ENCODE measurements at regions not wholly inside any gene's neighbourhood (a gene's known extent, or its start where the extent isn't known, plus 50 kb on each side); places are given as distances from the start of the nearest gene placed in this dataset.
A peak's percentile ranks its signal among the peaks of the same experiment; 100 is the strongest.

DNA sequence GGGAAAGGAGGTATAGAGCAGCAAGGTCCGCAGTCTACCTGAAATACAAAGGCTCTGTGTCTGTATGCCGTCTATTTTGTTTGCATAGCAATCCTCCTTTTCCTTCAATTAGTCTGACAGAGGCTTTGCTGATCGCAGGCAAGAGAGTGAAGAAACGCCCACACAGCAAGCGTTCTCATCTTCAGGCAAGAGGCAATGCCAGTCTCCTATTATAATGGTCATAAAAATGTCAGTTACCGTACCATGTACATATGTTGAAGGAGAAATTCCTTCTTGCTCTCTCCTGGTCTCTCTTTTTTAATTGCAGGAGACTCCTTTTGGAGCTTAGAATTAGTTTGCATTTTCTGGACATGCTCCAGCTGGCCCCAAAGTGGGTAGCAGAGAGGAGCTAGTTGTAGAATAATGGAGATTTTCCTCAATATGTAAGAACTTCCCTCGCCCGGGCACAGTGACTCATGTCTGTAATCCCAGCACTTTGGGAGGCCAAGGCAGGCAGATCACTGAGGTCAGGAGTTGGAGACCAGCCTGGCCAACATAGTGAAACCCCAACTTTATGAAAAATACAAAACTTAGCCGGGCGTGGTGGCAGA is 139.5 kb downstream of the PFKFB3 start:
- Histone ChIP-seq H2BK120ac (ENCODE audit: low read depth, low read length) (no peak overlapping the region), H3K79me1 (replicated peaks; ENCODE audit: low read length, poor library complexity, severe bottlenecking) (no peaks in the 10 kb centered on the region), H3K4ac (ENCODE audit: low read depth in 1 of 2, low read length in 2 of 2) (no peak overlapping the region), H3K36me3 (ENCODE audit: control insufficient read depth in 1 of 2, insufficient read depth in 2 of 2, low read depth in 1 of 2, low read length in 2 of 2) (no peaks in the 10 kb centered on the region), H2AK5ac (ENCODE audit: low read length, severe bottlenecking) (no peak overlapping the region), H4K91ac (ENCODE audit: low read length) (no peak overlapping the region), H3K4me2 (ENCODE audit: low read length, poor library complexity, severe bottlenecking) (no peak overlapping the region), H2BK12ac (ENCODE audit: low read length in 2 of 2) (no peak overlapping the region), H2AFZ (ENCODE audit: low read depth, low read length) (no peak overlapping the region), H3K9me3 (ENCODE audit: control insufficient read depth, low read length) (no peaks in the 10 kb centered on the region), H3K27me3 (ENCODE audit: control insufficient read depth in 1 of 2, insufficient read depth in 1 of 2, low read length in 2 of 2) (peaks cover 0 to 5% of the 10 kb centered on the region in 2 experiments), H2BK15ac (ENCODE audit: low read depth, poor library complexity, severe bottlenecking) (no peak overlapping the region), H3K18ac (ENCODE audit: low read depth in 1 of 2, low read length in 2 of 2) (no peak overlapping the region), H3K14ac (ENCODE audit: low read length in 2 of 2) (no peak overlapping the region), H3K27ac (ENCODE audit: low read length, poor library complexity, severe bottlenecking) (no peak overlapping the region), H4K8ac (ENCODE audit: low read length) (no peak overlapping the region), H3K4me1 (ENCODE audit: control insufficient read depth, insufficient read depth, low read depth, low read length) (peaks cover 4% of the 10 kb centered on the region), H3K4me3 (ENCODE audit: insufficient read depth in 1 of 2, low read depth in 1 of 2, low read length in 2 of 2) (no peak overlapping the region), H3K23ac (ENCODE audit: low read length in 2 of 2) (no peak overlapping the region), H2BK5ac (ENCODE audit: low read depth, low read length, poor library complexity, severe bottlenecking) (no peak overlapping the region), H3K9ac (ENCODE audit: low read length) (no peak overlapping the region)
- no peak for DNase-seq
- WGBS: 75% methylated on average over 9 of the region's 10 CpGs

DNA sequence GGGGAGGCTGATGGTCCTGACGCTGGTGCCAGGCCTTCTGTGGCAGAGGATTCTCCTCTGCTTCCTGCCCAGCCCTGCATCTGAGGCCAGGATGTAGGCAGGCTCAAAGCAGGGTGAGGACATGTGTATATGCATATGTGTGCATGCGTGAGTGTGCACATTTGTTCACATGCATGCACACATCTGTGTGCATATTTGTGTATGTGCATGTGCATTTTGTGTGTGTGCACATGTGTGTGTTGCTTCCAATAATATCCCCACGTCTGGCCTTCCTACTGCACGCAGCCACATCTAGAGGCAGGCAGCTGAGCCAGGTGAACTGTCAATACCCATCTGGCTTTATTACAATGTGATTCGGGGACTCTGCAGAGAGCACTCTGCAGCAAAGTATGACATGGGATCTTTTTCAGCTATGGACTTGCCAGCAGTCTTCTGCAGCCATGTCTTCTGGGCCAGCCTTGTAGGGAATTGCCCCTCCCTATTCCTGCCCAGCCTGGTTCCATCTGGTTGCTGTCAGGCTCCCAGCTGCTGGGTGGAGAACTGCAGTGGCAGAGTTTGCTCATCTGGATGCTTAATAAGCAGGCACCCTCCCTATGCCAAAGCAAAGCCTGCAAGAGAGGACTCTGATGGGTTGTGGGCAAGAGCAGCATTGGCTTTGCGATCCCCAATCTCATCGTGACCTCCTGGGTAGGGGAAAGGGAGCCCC is 140.7 kb downstream of the PFKFB3 start:
- no peak overlapping the region for H2BK12ac ChIP-seq (ENCODE audit: low read length in 2 of 2)
- H3K27me3 ChIP-seq (ENCODE audit: control insufficient read depth in 1 of 2, insufficient read depth in 1 of 2, low read length in 2 of 2): peaks cover 0 to 5% of the 10 kb centered on the region in 2 experiments
- 94% methylated on average over 7 of the region's 7 CpGs for WGBS
- no peaks in the 10 kb centered on the region for H3K9me3 ChIP-seq (ENCODE audit: control insufficient read depth, low read length)
- H2BK5ac ChIP-seq (ENCODE audit: low read depth, low read length, poor library complexity, severe bottlenecking): no peak overlapping the region
- H3K23ac ChIP-seq (ENCODE audit: low read length in 2 of 2): no peak overlapping the region
- no peak overlapping the region for H2BK15ac ChIP-seq (ENCODE audit: low read depth, poor library complexity, severe bottlenecking)
- no peak overlapping the region for H3K4ac ChIP-seq (ENCODE audit: low read depth in 1 of 2, low read length in 2 of 2)
- H3K18ac ChIP-seq (ENCODE audit: low read depth in 1 of 2, low read length in 2 of 2): no peak overlapping the region
- no peak overlapping the region for H2AFZ ChIP-seq (ENCODE audit: low read depth, low read length)
- no peak overlapping the region for H3K27ac ChIP-seq (ENCODE audit: low read length, poor library complexity, severe bottlenecking)
- no peaks in the 10 kb centered on the region for H3K36me3 ChIP-seq (ENCODE audit: control insufficient read depth in 1 of 2, insufficient read depth in 2 of 2, low read depth in 1 of 2, low read length in 2 of 2)
- no peak overlapping the region for H3K14ac ChIP-seq (ENCODE audit: low read length in 2 of 2)
- peaks cover 4% of the 10 kb centered on the region for H3K4me1 ChIP-seq (ENCODE audit: control insufficient read depth, insufficient read depth, low read depth, low read length)
- no peak overlapping the region for H3K4me2 ChIP-seq (ENCODE audit: low read length, poor library complexity, severe bottlenecking)
- no peaks in the 10 kb centered on the region for H3K79me1 ChIP-seq (replicated peaks; ENCODE audit: low read length, poor library complexity, severe bottlenecking)
- H2AK5ac ChIP-seq (ENCODE audit: low read length, severe bottlenecking): no peak overlapping the region
- no peak overlapping the region for H4K91ac ChIP-seq (ENCODE audit: low read length)
- H2BK120ac ChIP-seq (ENCODE audit: low read depth, low read length): no peak overlapping the region
- no peak for DNase-seq
- no peak overlapping the region for H3K4me3 ChIP-seq (ENCODE audit: insufficient read depth in 1 of 2, low read depth in 1 of 2, low read length in 2 of 2)
- no peak overlapping the region for H3K9ac ChIP-seq (ENCODE audit: low read length)
- H4K8ac ChIP-seq (ENCODE audit: low read length): no peak overlapping the region

DNA sequence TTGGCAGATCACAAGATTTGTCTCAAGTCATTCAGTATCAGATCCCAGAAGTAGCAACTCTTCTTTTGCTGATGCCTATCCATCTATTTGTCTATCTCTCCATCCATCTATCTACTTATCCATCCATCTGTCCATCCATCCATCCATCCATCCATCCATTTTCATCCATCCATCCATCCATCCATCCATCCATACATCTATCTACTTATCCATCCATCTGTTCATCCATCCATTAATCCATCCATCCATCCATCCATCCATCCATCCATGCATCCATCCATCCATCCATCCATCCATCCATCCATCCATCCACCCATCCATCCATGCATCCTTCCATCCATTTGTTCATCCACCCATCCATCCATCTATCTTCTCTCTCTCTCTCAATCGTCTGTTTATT is 142.7 kb downstream of the PFKFB3 start:
- Histone ChIP-seq H3K14ac (ENCODE audit: low read length in 2 of 2) (no peak overlapping the region), H3K4ac (ENCODE audit: low read depth in 1 of 2, low read length in 2 of 2) (no peak overlapping the region), H3K9me3 (ENCODE audit: control insufficient read depth, low read length) (no peaks in the 10 kb centered on the region), H3K4me1 (ENCODE audit: control insufficient read depth, insufficient read depth, low read depth, low read length) (peaks cover 4% of the 10 kb centered on the region), H3K27me3 (ENCODE audit: control insufficient read depth in 1 of 2, insufficient read depth in 1 of 2, low read length in 2 of 2) (peaks cover 0 to 5% of the 10 kb centered on the region in 2 experiments), H2AK5ac (ENCODE audit: low read length, severe bottlenecking) (no peak overlapping the region), H3K27ac (ENCODE audit: low read length, poor library complexity, severe bottlenecking) (no peak overlapping the region), H2AFZ (ENCODE audit: low read depth, low read length) (no peak overlapping the region), H3K9ac (ENCODE audit: low read length) (no peak overlapping the region), H2BK12ac (ENCODE audit: low read length in 2 of 2) (no peak overlapping the region), H2BK5ac (ENCODE audit: low read depth, low read length, poor library complexity, severe bottlenecking) (no peak overlapping the region), H3K4me2 (ENCODE audit: low read length, poor library complexity, severe bottlenecking) (no peak overlapping the region), H2BK120ac (ENCODE audit: low read depth, low read length) (no peak overlapping the region), H3K18ac (ENCODE audit: low read depth in 1 of 2, low read length in 2 of 2) (no peak overlapping the region), H3K36me3 (ENCODE audit: control insufficient read depth in 1 of 2, insufficient read depth in 2 of 2, low read depth in 1 of 2, low read length in 2 of 2) (no peaks in the 10 kb centered on the region), H4K8ac (ENCODE audit: low read length) (no peak overlapping the region), H2BK15ac (ENCODE audit: low read depth, poor library complexity, severe bottlenecking) (no peak overlapping the region), H4K91ac (ENCODE audit: low read length) (no peak overlapping the region), H3K23ac (ENCODE audit: low read length in 2 of 2) (no peak overlapping the region), H3K79me1 (replicated peaks; ENCODE audit: low read length, poor library complexity, severe bottlenecking) (no peaks in the 10 kb centered on the region), H3K4me3 (ENCODE audit: insufficient read depth in 1 of 2, low read depth in 1 of 2, low read length in 2 of 2) (no peak overlapping the region)
- 82% methylated on average over 1 of the region's 1 CpG for WGBS
- no peak for DNase-seq

DNA sequence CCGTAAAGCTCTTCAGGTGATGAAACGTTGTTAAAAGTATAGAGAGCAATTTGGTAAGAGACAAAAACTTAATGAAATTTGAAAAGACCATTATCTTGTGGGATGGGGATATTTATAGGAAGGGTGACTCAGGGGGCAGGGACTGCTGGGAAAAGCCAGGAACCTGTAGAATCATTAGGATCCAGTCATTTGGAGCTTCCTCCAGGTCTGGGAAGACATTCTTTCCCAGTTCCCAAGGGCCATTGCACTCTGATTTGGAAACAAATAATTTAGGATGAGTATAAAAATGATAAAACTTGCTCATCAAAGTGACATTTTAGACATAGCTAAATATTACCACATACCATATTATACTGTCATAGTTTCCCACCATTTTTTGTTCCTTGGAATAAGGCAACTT is 143.9 kb downstream of the PFKFB3 start:
- no peaks in the 10 kb centered on the region for H3K36me3 ChIP-seq (ENCODE audit: control insufficient read depth in 1 of 2, insufficient read depth in 2 of 2, low read depth in 1 of 2, low read length in 2 of 2)
- no peak overlapping the region for H2BK120ac ChIP-seq (ENCODE audit: low read depth, low read length)
- no peak overlapping the region for H3K14ac ChIP-seq (ENCODE audit: low read length in 2 of 2)
- H3K27ac ChIP-seq (ENCODE audit: low read length, poor library complexity, severe bottlenecking): no peak overlapping the region
- H3K9me3 ChIP-seq (ENCODE audit: control insufficient read depth, low read length): no peaks in the 10 kb centered on the region
- H3K9ac ChIP-seq (ENCODE audit: low read length): no peak overlapping the region
- no peak overlapping the region for H3K4me2 ChIP-seq (ENCODE audit: low read length, poor library complexity, severe bottlenecking)
- no peak overlapping the region for H2BK5ac ChIP-seq (ENCODE audit: low read depth, low read length, poor library complexity, severe bottlenecking)
- no peak overlapping the region for H3K4ac ChIP-seq (ENCODE audit: low read depth in 1 of 2, low read length in 2 of 2)
- H2AK5ac ChIP-seq (ENCODE audit: low read length, severe bottlenecking): no peak overlapping the region
- no peak overlapping the region for H3K4me3 ChIP-seq (ENCODE audit: insufficient read depth in 1 of 2, low read depth in 1 of 2, low read length in 2 of 2)
- H3K23ac ChIP-seq (ENCODE audit: low read length in 2 of 2): no peak overlapping the region
- peaks cover 0 to 5% of the 10 kb centered on the region in 2 experiments for H3K27me3 ChIP-seq (ENCODE audit: control insufficient read depth in 1 of 2, insufficient read depth in 1 of 2, low read length in 2 of 2)
- H3K79me1 ChIP-seq (replicated peaks; ENCODE audit: low read length, poor library complexity, severe bottlenecking): no peaks in the 10 kb centered on the region
- peaks cover 4% of the 10 kb centered on the region for H3K4me1 ChIP-seq (ENCODE audit: control insufficient read depth, insufficient read depth, low read depth, low read length)
- H4K8ac ChIP-seq (ENCODE audit: low read length): no peak overlapping the region
- 93% methylated on average over 2 of the region's 2 CpGs for WGBS
- H2BK12ac ChIP-seq (ENCODE audit: low read length in 2 of 2): no peak overlapping the region
- peak; percentile 10 for DNase-seq
- no peak overlapping the region for H2AFZ ChIP-seq (ENCODE audit: low read depth, low read length)
- H2BK15ac ChIP-seq (ENCODE audit: low read depth, poor library complexity, severe bottlenecking): no peak overlapping the region
- H3K18ac ChIP-seq (ENCODE audit: low read depth in 1 of 2, low read length in 2 of 2): no peak overlapping the region
- no peak overlapping the region for H4K91ac ChIP-seq (ENCODE audit: low read length)
